Inferior parietal cortex (tissue), 1 donor: ENCODE measurements at regions not wholly inside any gene's neighbourhood (a gene's known extent, or its start where the extent isn't known, plus 50 kb on each side); places are given as distances from the start of the nearest gene placed in this dataset.
"Not testable (repeated sequence)": the region's sequence is repeated elsewhere in the genome, so short reads cannot be mapped to it uniquely, and the experiment has no call there.

Source experiments
- DNase-seq: peaks from one replicate; pipeline ENCODE4 v3.0.0-alpha.2; 2016; ENCODE audit errors: extremely low spot score

DNA sequence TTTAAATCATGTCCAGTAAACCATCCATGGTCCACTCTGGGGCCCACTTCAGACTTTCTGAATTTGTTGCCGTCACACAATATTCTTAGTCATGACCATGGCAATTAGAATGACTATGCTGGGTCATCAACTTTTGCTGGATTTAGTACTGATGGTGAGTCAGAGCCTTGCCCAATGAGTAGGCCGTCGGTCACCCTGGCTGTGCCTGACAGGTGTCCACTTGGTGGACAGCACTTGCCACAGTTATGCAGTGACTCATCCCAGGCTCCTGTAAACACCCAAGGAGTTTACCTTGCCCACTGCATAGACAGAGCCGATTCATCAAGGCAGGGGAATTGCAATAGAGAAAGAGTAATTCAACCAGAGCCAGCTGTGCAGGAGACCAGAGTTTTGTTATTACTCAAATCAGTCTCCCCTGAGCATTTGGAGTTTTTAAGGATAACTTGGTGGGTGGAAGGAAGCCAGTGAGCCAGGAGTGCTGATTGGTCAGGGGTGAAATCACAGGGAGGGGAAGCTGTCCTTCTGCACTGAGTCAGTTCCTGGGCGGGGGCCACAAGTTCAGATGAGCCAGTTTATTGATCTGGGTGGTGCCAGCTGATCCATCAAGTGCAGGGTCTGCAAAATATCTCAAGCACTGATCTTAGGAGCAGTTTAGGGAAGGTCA, 333.8 kb downstream of the PTPRU start:
- DNase-seq, result no peak

DNA sequence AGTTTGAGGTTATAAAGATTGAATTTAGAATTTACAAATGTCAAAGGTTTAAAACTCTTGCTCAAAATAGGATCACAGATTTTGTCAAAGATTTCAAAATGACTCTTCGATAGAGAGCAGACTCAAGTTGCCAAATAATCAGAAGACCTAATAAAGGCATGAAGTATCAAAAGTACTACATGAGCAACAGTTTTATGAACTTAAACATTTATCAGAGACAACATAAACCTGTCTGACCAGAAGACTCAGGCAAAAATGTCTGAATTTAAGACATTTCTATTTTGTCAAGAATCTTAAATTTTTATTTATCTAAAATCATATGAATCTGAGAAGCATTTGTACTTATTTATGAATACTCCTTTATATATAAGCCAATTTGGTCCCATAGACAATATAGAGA, 330.9 kb downstream of the PTPRU start:
- no peak for DNase-seq

DNA sequence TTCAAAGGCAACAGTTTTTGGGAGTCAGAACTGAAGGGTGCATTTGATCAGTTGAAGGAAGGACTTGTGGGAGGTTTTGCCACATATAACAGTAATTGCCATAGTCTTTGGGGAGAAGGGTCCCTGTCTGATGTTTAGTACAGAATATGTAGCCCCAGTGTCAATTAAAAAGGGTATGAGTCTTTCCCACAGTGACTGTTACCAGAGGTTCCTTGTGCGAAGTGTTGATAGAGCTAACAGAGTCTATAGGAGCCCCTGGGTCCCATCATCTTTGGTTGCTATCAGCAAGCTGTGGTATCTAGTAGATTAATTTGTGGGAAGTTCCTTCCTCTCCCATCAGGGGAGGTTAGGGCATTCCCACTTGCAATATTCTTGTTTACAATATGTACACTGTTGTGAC, 329.2 kb downstream of the PTPRU start:
- DNase-seq, result no peak

DNA sequence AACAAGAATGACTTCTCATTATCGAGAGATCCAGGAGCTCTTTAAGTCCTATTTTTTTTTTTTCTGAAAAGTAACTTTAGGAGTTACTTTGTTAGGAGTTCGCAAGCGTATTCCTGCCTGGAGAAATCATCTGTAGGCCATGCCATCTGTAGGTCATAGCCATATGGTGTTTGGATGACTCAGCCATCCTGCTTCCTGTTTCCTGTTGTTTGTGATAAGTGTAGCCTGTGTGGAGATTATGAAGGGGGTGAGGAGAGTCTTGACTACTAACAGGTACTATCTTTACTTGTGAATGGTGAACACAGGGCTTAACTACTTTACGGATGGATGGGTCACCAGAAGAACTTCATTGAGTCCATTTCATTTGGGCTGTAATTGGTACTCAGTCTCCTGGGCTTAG, 327.2 kb downstream of the PTPRU start:
- no peak for DNase-seq

DNA sequence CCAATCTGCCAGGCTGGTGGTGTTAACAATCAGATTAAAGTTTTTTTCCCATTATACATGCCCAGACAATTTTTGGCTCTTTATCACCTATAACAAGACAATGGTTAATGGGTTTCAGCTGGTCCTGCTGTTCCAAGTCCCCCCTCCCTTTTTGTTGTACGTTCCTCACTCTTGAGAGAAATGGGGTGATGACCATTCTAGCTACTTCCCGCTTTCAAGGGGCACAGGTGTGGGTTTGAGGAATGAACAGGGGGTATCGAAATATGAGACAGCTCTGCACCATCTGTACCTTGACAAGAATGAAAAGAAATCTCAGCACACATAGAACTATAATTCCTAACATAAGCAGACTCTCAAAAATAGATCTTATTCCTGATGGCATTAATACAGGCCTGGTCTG, 326.8 kb downstream of the PTPRU start:
- DNase-seq, result no peak

DNA sequence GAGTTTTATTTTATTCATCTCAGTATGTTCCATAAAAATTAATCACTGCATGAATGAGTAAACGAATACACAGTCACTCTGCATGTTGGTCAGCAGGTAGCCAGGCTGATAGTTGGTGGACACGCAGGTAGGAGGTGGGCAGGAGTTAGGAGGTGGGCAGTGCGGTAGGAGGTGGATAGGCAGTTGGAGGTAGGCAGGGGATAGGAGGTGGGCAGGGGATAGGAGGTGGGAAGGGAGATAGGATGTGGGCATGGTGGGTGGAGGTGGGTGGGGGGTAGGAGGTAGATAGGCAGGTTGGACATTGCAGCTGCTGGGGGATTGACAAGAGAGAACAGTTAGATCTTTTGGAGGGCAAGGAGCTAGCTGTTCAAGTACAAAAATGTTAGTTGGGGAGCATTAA, 322.7 kb downstream of the PTPRU start:
- DNase-seq, result no peak

DNA sequence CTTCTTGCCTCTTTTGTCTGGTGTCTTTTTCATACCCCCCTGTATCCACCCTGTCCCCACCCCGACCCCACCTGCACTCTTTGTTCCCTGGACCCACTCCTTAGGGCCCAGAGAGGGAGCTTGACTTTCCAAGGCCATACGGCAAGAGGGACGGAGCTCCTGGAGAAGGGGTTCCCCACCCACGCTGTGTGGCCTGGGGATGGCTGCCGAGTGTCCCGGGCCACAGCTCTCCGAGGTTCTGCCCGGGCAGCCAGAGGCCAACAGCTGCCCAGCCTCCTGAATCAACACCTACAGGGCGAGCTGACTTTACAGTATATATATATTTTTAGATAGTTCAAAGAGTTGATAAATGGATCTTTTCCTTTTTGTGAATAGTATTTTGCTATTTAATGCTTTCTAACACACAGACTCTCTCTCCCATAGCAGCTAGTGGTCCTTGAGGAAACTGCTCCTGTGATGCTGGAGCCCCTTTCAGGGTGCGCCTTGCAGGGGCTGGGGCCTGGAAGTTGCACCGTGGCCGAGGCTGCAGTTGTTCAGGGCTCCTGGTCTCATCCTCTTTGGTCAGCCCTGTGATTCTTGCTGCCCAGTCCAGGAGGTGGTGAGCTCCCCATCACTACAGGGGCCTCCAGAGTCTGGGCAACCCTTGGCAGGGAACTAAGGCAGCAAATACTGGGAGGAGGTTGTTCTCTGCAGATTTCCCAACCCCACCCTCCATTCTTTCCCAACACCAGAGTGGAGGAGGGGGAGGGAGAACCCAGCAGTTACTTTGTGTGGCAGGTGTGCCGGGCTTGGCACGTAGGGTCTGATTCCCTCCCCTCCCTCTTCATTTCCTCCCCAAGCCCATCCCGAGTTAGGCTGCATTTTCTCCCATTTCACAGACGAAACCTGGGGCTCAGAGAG, 321.6 kb downstream of the PTPRU start:
- DNase-seq, result no peak

DNA sequence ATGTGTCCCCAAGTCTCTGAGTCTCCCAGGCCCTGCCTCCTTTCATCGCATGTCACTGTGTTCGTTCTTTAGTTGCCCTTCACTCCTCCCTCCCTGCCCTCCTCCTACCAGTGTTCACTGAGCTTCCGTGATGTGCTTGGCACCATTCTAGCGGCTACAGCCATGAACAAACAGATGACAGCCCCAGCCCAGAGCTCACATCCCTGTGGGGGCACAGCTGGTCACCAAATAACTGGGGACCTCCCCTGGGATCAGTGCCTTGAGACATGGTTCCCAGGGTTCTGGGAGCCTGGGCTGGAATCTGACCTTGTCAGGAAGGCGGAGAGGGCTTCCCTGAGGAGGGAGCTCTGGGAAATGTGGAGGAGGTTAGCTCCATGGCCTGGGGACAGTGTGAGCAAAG, 320.7 kb downstream of the PTPRU start:
- DNase-seq, result no peak

DNA sequence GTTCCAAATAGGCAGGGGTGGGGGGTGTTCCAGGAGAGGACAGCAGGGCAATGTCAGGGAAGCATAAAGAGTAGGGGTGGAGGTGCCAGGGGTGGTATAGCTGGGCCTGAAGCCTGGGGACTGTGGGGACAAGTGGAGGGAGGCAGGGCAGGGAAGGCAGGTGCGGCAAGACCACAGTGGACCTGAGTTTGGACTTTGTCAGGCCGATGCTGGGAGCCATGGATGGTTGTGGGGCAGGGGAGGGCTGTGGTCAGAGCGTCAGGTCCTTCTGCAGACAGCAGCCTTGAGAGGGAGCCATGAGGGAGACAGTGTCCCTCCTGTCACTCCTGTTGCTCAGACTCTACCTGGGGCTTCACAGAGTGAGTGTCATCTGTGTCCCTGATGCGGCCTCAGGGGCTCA, 320.3 kb downstream of the PTPRU start:
- no peak for DNase-seq

DNA sequence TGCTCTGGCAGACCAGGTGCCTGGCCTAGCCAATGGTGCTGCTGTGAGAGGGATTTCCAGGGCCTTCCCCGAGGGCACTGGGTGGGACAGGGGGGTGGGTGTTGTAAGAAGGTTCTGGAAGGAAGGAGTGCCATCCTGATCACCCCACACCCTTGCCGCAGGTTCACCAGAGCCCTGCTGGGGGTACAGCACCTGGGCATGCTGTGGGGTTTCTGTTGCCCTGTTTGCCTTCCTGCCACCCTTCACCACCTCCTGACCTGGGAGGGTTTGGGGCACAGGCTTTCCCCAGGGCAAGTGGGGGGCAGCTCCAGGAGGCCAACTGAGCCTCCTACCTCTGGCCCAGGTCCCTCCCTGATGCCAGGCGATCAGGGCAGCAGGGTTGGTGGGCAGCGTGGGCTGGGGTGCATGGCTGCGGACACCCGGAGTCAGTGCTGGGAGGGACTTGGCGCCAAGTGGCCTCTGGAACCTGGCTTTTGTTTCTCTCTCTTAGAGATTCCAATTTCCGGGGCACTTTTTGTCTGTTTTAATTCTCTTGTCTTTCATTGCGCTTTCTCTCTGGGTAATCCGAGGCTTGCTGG, 318.8 kb downstream of the PTPRU start:
- no peak for DNase-seq

DNA sequence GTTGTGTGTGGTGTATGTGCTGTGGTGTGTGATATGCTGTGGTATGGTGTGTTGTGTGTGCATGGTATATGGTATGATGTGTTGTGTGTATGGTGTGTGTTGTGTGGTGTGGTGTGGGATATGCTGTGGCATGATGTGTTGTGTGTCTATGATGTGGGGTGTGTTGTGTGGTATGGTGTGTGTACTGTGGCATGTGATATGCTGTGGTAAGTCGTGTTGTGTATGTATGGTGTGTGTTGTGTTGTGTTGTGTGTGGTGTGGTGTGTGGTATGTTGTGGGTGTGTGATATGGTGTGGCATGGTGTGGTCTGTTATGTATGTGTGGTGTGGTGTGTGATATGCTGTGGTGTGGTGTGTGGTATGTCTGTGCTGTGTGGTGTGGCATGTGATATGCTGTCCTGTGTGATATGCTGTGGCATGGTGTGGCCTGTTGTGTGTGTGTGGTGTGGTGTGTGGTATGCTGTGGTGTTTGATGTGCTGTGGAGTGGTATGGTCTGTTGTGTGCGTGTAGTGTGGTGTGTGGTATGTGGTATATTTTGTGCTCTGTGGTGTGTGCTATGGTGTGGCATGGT, 318.0 kb downstream of the PTPRU start:
- DNase-seq, result no peak

DNA sequence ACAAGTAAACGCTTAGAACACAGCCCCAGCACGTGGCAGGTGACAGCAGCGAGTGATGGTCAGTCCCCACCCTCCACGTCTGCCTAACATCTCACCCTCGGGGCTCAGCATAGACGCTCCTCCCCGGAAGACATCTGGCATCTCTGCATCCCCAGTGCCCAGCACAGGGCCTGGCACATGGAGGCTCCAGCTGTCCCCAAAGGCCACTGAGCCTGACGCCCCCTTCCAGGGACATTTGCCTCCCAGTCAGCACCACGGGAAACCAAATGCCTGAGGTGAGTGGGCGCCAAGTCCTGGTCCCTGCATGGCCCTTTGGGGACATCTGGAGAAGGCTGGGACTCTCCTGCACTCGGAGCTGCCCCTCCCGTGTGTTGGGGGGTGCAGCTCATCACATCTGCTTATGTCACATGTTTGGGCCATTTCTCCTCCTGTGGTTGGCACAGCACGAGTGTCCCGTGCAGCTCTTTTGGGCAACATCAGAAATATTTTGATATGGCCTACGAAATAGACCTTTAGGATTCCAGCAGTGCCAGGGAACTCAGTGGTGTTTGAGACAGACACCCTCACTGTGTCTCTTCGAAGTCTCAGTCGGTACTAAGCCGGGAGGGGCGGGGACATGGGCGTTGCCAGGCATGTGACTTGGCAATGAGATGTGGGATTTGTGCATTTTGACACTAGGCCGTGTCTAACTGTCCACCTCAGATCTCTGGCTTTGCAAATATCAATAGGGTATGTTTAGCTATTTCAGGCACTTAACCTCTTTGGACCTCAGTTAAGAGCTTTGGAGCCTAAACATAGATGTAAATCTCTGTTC, 315.0 kb downstream of the PTPRU start:
- no peak for DNase-seq

DNA sequence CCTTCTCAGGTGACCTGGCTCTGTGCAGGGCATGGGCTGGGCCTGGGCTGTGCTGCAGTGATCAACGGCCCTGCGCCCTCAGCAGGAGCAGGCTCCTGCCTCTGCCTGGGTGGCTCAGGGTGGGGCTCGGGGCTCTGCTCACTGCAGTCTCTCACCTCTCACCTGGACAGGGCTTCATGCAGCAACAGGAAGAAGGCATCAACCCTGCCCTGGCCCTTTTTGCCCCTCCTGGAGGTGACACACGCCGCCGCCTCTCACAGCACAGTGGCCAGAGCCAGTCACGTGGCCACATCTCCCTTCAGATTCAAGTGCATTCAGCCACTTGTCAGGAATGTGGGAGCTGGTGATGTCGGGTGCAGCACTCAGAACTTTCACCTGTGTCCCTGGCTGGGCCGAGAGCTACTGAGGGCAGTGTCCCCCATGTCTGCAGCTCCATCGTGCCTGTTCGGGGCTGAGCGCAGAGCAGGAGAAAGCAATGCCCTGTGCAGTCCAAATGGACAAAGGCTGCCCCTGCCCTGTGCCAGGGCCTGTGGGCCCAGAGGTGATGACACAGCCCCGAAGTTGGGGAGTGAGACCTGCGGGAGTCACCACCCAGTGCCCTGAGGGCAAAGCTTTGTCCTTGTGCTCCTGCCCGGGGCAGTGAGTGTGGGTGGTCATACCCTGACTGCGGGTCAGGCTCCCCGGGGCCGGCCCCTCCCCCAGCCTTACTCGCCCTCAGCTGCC, 314.0 kb downstream of the PTPRU start:
- DNase-seq, result no peak

DNA sequence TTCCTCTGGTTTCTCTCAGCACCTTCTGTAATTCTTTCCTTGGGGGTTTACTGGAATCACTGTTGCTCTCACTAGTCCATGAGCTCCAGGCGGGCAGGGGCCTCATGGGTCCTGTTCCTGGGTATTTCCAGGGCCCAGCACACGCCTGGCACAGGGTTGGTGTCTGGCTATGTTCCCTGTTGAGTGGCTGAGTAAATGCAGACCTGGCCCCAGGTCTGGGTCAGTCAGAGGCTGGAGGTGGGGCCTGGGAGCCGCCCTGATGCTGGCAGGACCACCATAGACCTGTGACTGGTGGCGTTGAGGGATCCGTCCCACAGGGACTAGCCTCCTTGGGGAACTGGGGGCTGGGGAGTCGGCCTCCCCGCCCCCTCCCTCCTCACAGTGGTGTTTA, 313.4 kb downstream of the PTPRU start:
- not testable (repeated sequence) for DNase-seq

DNA sequence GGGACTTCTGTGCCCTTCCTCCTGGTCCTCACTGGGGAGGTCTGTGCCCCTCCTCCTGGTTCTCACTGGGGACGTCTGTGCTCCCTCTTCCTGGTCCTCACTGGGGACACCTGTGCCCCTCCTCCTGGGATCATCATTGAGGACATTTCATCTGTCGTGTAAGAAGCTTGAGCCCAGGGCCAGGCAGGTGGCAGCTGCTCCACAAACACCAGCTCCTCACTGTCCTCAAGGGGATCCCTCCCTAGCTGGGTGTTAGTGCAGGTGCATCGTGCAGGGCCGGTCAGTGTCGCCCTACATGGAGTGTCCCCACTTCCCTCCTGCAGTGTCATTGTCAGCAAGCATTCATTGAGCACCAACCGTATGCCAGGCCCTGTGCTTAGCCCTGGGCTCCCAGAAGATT, 312.7 kb downstream of the PTPRU start:
- no peak for DNase-seq

DNA sequence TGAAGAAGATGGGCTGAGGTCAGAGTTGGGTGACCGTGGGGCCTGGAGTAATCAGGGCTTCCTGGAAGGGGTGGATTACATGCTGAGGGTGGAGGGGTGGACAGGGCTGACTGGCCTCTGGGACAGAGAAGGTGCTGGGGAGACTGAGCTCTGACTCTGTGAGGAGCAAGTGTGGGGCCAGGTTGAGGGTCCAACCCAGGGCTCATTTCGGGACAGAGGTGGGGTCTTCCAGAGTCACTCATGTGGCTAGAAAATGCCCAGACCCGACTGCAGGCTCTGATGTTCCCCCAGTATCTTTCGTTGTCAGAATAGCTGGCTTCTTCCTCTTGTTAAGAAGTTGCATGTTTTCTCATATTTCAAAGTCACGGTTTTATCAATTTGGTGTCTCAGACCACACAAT, 311.8 kb downstream of the PTPRU start:
- no peak for DNase-seq

DNA sequence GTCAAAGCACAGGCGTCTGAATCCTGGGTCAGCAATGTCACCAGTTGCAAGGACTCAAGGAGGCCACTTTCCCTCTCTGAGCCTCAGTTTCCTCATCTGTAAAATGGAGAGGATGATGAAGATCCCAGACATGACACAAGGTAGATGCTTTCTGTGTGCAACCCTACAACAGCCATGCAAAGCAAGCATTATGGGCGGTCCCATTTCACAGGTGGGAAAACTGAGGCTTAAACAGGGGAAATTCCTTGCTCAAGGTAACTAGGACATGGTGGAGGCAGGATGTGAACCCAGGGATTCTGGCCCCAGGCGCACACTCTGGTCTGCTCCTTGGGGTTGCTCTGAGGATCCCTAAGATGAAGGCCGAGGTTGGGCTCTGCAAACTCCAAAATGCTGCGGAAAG, 311.0 kb downstream of the PTPRU start:
- no peak for DNase-seq

DNA sequence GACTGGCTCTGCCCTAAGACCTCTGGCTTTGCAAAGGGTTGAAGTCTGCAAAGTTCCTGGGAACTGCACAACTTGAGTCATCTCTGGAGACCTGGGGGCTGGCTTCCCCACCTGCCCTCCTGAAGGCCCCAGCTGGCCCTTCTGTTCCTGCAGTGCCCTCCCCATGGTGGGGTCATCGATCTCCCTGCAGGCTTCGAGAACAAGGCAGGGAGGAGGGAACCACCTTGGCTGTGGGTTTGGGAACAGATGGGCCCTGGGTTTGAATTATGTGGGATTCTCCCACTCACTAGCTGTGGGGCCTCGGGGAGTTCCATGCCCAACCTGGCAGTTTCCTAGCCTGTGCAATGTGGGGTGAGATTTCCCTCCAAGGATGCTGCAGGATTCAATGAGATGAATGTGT, 310.2 kb downstream of the PTPRU start:
- DNase-seq, result no peak

DNA sequence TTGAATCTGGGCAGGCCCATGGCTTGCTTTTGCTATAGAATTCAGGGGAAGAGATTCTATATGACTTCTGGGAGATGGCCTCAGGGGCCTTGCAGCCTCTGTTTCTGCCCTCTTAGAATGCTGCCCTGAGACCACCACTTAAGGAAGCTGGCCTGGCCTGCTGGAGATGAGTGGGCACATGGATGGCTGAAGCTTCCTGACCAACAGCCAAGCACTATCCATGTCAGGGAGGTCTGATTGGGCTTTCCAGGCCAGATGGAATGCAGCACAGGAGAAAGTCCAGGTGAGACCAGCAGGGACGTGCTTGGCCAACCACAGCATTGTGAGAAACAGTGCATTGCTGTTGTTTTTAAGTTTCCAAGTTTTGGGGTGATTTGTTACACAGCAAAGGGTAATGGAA, 308.1 kb downstream of the PTPRU start:
- DNase-seq, result no peak

DNA sequence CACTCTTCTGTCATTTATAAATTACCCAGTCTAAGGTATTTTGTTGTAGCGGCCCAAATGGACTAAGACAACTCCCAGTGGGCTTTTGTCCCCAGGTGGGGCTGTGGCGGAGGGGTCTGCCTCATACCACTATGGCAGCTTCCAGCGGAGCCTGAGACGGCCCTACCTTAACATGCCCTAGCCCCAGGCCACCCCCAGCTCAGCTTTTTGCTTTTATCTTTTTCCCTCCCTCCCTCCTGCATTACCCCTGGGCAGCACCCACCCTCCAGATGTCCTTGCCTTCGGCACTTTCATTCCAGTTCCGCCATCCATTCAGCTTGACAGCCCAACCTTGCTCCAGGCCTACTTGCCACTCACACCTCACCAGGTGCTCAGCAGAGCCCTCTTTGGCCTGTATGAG, 307.3 kb downstream of the PTPRU start:
- DNase-seq, result no peak

DNA sequence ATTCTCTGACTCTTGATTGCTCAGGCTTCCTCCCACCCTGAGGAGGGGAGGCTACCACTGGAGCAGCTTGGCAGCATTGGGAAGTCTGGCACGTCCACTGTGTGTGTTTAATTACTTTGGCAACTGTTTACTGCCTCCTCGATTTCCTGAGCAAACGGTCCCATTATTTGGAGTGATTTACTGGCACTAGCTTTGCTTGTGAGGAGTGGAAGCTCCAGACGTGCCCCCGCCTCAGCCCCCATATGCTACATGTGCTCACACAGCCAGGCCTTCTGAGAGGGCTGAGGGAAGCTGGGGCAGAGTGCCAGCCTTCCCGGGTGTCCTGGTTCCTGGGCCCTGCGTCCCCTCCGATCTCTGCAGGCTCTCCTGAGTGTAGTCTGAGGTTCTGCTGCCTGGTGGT, 306.2 kb downstream of the PTPRU start:
- DNase-seq, result no peak
